OCI-LY1 (cell line): ENCODE measurements at regions not wholly inside any gene's neighbourhood (a gene's known extent, or its start where the extent isn't known, plus 50 kb on each side); places are given as distances from the start of the nearest gene placed in this dataset.

Experiments
- H2AFZ ChIP-seq: fragments of 200-600 bp; sonication (generic), shearing (Covaris generic); 2 replicates; pipeline ENCODE4 v1.6.0; 2014; ENCODE audit warnings: antibody characterized with exemption, mild to moderate bottlenecking, low read length
- H3F3A ChIP-seq: fragments of 200-600 bp; sonication (generic), shearing (Covaris generic); 2 replicates; pipeline ENCODE4 v1.6.0; 2014; ENCODE audit warnings: mild to moderate bottlenecking, antibody characterized with exemption, low read length, moderate library complexity; ENCODE audit not compliant: insufficient read depth
- H3K27ac ChIP-seq: fragments of 200-600 bp; sonication (generic); 2 replicates; pipeline ENCODE4 v1.5.1; 2014; ENCODE audit warnings: low read length, mixed run types, mild to moderate bottlenecking, low read depth; ENCODE audit not compliant: poor library complexity, severe bottlenecking
- H3K27me3 ChIP-seq: fragments of 200-600 bp; sonication (generic); 2 replicates; pipeline ENCODE4 v1.6.0; 2014; ENCODE audit warnings: antibody characterized with exemption, mild to moderate bottlenecking, low read length, moderate library complexity; ENCODE audit not compliant: insufficient read depth
- H3K36me3 ChIP-seq: fragments of 200-600 bp; sonication (generic); 2 replicates; pipeline ENCODE4 v1.6.1; 2014; ENCODE audit warnings: mild to moderate bottlenecking, antibody characterized with exemption, low read length, moderate library complexity, mixed read lengths; ENCODE audit not compliant: insufficient read depth
- H3K4me1 ChIP-seq: fragments of 200-600 bp; sonication (generic); 2 replicates; pipeline ENCODE4 v1.5.1; 2014; ENCODE audit warnings: mild to moderate bottlenecking, low read length, moderate library complexity; ENCODE audit not compliant: insufficient read depth, severe bottlenecking
- H3K4me2 ChIP-seq: fragments of 200-600 bp; sonication (generic), shearing (Covaris generic); 2 replicates; pipeline ENCODE4 v1.6.1; 2014; ENCODE audit warnings: low read length
- H3K4me3 ChIP-seq: fragments of 200-600 bp; sonication (generic); 2 replicates; pipeline ENCODE4 v1.5.1; 2014; ENCODE audit warnings: low read length, low read depth, mild to moderate bottlenecking, mixed read lengths; ENCODE audit not compliant: poor library complexity, severe bottlenecking
- H3K79me2 ChIP-seq: fragments of 200-600 bp; shearing (Covaris generic); 2 replicates; pipeline ENCODE4 v1.6.1; 2016; ENCODE audit warnings: mixed run types, low read length, mixed read lengths; ENCODE audit not compliant: insufficient read depth
- H3K9ac ChIP-seq: fragments of 200-600 bp; sonication (generic), shearing (Covaris generic); 2 replicates; pipeline ENCODE4 v1.6.1; 2014; ENCODE audit warnings: mild to moderate bottlenecking, low read length, mixed read lengths
- H3K9me2 ChIP-seq: fragments of 200-600 bp; sonication (generic), shearing (Covaris generic); 2 replicates; pipeline ENCODE4 v1.6.1; 2014; ENCODE audit warnings: low read depth, mild to moderate bottlenecking, low read length, mixed read lengths
- H3K9me3 ChIP-seq: fragments of 200-600 bp; shearing (Covaris generic); 2 replicates; pipeline ENCODE4 v1.6.1; 2014; ENCODE audit warnings: low read length, mixed read lengths
- H4K20me1 ChIP-seq: fragments of 200-600 bp; sonication (generic), shearing (Covaris generic); 2 replicates; pipeline ENCODE4 v1.6.0; 2016; ENCODE audit warnings: mild to moderate bottlenecking, low read length; ENCODE audit not compliant: insufficient read depth
- EZH2 ChIP-seq: fragments of 200-600 bp; sonication (generic), shearing (Covaris generic); IDR thresholded peaks from 2 replicates; pipeline ENCODE4 v1.8.0; 2017; ENCODE audit warnings: borderline replicate concordance, mixed run types, mild to moderate bottlenecking, antibody characterized with exemption, low read length, moderate library complexity, mixed read lengths
- TF ChIP-seq, protein P1 (sequence below): fragments of 200-600 bp; sonication (generic), shearing (Covaris generic); IDR thresholded peaks from 2 replicates; pipeline ENCODE4 v1.5.1; 2017; ENCODE audit warnings: mild to moderate bottlenecking, antibody characterized with exemption, low read length, moderate library complexity, mixed read lengths

DNA sequence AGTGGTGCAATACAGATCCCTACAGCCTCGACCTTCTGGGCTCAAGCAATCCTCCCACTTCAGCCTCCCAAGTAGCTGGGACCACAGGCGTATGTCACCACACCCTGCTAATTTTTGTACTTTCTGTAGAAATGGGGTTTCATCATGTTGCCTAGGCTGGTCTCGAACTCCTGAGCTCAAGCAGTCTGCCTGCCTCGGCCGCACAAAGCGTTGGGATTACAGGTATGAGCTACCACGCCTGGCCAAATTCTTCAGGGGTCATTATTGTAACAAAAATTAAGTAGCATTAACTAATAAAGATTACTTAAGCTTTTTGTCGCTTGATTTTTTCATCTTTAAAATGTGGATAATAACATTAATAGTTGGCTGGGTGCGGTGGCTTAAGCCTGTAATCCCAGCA, 195.3 kb upstream of the IER5L start:
- Histone ChIP-seq H3F3A (no peaks in the 10 kb centered on the region), H3K27ac (no peak overlapping the region), H3K79me2 (no peaks in the 10 kb centered on the region)

DNA sequence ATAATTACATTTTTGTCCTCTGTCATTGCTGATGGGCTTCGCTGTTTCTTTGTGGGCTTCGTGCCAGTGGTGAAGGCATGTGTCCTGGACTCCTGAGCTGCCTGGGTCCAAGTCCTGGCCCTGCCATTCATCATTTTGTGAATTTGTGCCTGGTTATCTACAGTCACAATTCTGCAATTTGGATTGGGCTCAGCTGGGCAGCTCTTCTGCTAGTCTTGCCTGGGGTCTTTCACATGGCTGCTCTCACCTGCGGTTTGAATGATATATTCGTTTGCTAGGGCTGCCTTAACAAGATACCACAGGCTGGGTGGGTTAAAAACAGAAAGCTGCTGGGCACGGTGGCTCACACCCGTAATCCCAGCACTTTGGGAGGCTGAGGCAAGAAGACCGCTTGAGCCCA, 192.7 kb upstream of the IER5L start:
- Histone ChIP-seq H3K4me1 (no peaks in the 10 kb centered on the region), H3K4me2 (no peak overlapping the region), H3F3A (no peaks in the 10 kb centered on the region), H3K36me3 (no peaks in the 10 kb centered on the region; the same call in 1 of the 2 replicates), H3K9me3 (peaks cover 9% of the 10 kb centered on the region; the same call in 1 of the 2 replicates), H2AFZ (no peak overlapping the region), H3K9me2 (no peaks in the 10 kb centered on the region), H3K79me2 (no peaks in the 10 kb centered on the region), H4K20me1 (no peaks in the 10 kb centered on the region), H3K4me3 (no peak overlapping the region), H3K27me3 (peaks cover 4% of the 10 kb centered on the region; the same call in 1 of the 2 replicates), H3K9ac (no peak overlapping the region), H3K27ac (no peak overlapping the region)
- TF ChIP-seq EZH2 = no peak
- TF ChIP-seq, protein P1, sequence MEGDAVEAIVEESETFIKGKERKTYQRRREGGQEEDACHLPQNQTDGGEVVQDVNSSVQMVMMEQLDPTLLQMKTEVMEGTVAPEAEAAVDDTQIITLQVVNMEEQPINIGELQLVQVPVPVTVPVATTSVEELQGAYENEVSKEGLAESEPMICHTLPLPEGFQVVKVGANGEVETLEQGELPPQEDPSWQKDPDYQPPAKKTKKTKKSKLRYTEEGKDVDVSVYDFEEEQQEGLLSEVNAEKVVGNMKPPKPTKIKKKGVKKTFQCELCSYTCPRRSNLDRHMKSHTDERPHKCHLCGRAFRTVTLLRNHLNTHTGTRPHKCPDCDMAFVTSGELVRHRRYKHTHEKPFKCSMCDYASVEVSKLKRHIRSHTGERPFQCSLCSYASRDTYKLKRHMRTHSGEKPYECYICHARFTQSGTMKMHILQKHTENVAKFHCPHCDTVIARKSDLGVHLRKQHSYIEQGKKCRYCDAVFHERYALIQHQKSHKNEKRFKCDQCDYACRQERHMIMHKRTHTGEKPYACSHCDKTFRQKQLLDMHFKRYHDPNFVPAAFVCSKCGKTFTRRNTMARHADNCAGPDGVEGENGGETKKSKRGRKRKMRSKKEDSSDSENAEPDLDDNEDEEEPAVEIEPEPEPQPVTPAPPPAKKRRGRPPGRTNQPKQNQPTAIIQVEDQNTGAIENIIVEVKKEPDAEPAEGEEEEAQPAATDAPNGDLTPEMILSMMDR = no peak

More for the DNA sequence above, 195.3 kb upstream of the IER5L start:
- Histone ChIP-seq H2AFZ (no peak overlapping the region), H3K4me1 (no peaks in the 10 kb centered on the region), H3K9me3 (peaks cover 9% of the 10 kb centered on the region; the same call in 1 of the 2 replicates), H4K20me1 (no peaks in the 10 kb centered on the region), H3K4me2 (no peak overlapping the region), H3K9ac (no peak overlapping the region), H3K9me2 (no peaks in the 10 kb centered on the region), H3K27me3 (peaks cover 4% of the 10 kb centered on the region; the same call in 1 of the 2 replicates), H3K36me3 (no peaks in the 10 kb centered on the region; the same call in 1 of the 2 replicates), H3K4me3 (no peak overlapping the region)
- TF ChIP-seq, protein P1 = no peak
- TF ChIP-seq EZH2 = no peak

DNA sequence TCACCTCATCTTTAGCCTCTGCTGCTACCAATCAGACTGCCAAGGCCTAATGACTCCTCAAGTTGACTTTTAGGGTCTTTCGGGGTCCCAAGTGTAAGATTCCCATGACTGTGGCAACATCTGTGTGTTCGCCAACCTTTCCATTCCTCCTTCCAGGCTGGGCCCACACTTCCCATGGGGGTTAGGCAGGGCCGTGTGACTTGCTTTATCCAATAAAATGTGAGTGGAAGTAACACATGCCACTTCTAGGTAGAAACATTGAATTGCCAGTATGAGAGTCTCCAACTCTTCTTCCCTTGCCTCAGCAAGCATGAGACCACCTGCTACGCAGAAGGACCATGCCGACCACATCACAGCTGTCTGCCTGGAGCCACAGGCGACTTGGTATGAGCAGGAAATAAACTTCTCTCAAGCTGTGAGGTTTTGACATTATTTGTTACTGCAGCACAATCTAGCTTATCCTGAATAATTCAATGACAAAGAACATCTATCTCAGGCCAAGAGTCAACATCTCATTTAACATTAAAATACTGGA, 190.4 kb upstream of the IER5L start:
- TF ChIP-seq, protein P1 = no peak
- no peak for TF ChIP-seq EZH2
- peaks cover 7% of the 10 kb centered on the region; the same call in 1 of the 2 replicates for H3K9me3 ChIP-seq
- H3K27me3 ChIP-seq = peaks cover 7% of the 10 kb centered on the region; the same call in 1 of the 2 replicates
- H2AFZ ChIP-seq = no peak overlapping the region
- H3K9ac ChIP-seq = no peak overlapping the region
- no peaks in the 10 kb centered on the region for H3K79me2 ChIP-seq
- H3K36me3 ChIP-seq = no peaks in the 10 kb centered on the region; the same call in 1 of the 2 replicates
- H3F3A ChIP-seq = no peaks in the 10 kb centered on the region
- H3K9me2 ChIP-seq = no peaks in the 10 kb centered on the region
- no peaks in the 10 kb centered on the region for H4K20me1 ChIP-seq
- H3K4me2 ChIP-seq = no peak overlapping the region
- H3K4me1 ChIP-seq = no peaks in the 10 kb centered on the region
- no peak overlapping the region for H3K4me3 ChIP-seq
- H3K27ac ChIP-seq = no peak overlapping the region
